Mucosa of gallbladder (tissue), 1 donor: ENCODE measurements at regions not wholly inside any gene's neighbourhood (a gene's known extent, or its start where the extent isn't known, plus 50 kb on each side); places are given as distances from the start of the nearest gene placed in this dataset.
A peak's percentile ranks its signal among the peaks of the same experiment; 100 is the strongest.
"Not testable (repeated sequence)": the region's sequence is repeated elsewhere in the genome, so short reads cannot be mapped to it uniquely, and the experiment has no call there.

Source experiments
- DNase-seq: peaks from one replicate; pipeline ENCODE4 v3.0.0-alpha.2; 2020; ENCODE audit warnings: low spot score
- donor health status: DM: no; HTN: no; CAD: no.

DNA sequence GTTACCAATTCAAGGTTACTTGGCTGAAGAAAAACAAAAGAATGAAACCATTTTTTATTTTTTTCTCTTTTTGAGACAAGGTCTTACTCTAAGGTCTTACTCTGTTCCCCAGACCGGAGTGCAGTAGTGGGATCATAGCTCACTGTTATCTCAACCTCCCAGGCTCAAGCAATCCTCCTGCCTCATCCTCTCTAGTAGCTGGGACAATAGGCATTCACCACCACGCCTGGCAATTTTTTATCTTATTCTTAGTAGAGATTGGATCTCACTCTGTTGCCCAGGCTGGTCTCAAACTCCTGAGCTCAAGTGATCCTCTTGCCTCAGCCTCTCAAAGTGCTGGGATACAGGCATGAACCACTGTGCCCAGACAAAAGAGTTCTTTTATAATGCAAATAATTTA lies 3732.0 kb upstream of the OR11H1 start:
- not testable (repeated sequence) for DNase-seq

DNA sequence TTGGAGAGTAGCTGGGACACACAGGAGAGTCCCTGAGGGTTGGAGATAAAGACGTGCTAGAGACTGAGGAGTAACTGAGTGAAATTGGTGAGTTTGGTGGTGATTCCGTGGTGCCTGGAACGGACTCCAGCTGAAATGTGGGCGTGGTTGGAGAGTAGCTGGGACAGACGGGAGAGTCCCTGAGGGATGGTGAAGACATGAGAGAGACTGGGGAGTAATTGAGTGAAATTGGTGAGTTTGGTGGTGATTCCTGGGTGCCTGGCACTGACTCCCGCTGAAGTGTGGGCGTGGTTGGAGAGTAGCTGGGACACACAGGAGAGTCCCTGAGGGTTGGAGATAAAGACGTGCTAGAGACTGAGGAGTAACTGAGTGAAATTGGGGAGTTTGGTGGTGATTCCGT lies 3712.5 kb upstream of the OR11H1 start:
- DNase-seq: peak; percentile 10

DNA sequence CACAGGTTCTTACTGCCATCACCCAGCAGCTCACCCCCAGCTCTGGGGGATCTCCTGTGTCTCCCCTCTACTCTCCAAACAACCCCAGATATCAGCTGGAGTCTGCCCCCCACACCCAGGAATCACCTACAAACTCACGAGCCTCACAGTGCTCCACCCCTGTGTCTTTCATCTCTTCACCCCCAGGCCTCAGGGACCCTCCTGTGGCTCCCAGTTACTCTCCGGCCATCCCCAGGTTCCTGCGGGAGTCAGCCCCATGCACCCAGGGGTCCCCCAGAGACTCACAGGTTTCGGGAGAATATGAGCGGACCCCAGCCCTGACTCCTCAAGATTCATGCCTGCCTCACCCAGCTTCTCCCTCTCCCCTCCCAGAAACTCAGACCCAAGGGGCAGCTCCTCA lies 3709.1 kb upstream of the OR11H1 start:
- DNase-seq: not testable (repeated sequence)

DNA sequence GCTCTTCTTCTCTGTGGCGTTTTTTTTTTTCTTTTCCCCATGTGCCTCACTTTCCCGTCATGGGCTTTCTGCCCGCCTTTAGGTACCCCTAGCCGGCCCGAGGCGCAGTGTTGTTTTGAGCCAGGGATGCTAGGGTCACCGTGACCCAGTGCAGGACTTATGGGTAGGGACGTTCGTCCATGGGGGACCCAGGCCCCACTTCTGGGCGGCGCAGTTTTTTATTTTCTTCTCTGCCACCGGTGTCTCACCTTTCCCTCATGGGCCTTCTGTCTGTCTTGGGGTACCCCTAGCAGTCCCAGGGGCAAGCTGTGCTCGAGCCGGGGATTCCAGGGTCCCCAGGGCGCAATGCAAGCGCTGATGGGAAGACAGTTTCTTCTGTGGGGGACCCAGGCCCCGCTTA lies 3705.7 kb upstream of the OR11H1 start:
- DNase-seq: not testable (repeated sequence)

DNA sequence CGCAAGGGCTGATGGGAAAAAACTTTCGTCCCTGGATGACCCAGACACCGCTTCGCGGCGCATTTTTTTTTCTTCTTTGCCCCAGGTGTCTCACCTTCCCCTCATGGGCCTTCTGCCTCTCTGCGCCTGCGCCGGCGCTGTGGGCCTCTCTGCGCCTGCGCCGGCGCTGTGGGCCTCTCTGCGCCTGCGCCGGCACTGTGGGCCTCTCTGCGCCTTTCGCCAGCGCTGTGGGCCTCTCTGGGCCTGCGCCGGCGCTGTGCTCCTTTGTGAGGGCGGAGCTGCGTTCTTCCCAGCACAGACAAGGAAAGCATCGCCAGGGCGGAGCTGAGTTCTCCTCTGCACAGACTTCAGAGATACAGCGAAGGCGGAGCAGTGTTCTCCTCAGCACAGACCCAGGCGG lies 3703.0 kb upstream of the OR11H1 start:
- DNase-seq: not testable (repeated sequence)

DNA sequence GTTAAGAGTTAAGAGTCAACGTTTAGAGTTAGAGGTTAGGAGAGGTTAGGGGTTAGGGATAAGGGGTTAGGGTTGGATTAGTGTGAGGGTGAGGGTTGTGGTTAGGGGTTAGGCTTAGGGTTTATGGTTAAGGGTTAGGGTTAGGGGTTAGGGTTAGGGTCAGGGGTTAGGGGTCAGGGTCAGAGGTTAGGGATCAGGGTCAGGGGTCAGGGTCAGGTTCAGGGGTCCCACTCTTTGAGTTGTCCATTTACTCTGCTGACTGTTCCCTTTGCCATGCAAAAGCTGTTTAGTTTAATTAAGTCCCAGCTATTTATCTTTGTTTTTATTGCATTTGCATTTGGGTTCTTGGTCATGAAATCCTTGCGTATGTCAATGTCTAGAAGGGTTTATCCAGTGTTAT lies 3702.0 kb upstream of the OR11H1 start:
- not testable (repeated sequence) for DNase-seq

DNA sequence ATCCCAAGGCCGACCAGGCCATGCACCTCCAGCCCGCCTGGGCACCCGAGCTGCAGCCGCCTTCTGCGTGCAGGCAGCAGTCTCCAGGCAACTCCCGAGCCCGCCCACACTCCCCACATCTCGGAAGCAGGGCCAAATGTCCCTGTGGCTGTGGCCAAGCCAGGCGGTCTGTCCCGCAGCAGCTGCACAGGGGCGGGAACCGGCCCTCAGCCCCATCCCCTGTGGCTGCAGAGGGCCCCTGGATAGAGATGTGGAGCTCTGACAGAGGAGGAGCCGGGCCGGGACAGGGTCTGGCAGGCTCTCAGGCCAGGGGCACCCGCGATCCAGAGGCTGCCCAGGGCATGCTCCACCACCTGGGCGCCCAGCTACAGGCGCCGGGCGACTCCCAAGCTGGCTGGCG lies 3698.6 kb upstream of the OR11H1 start:
- DNase-seq: peak; percentile 11
